Astrocyte (in vitro differentiated cells and primary cell): ENCODE measurements at regions not wholly inside any gene's neighbourhood (a gene's known extent, or its start where the extent isn't known, plus 50 kb on each side); places are given as distances from the start of the nearest gene placed in this dataset.

Experiments used
- CTCF ChIP-seq: IDR thresholded peaks from 2 replicates; pipeline ENCODE4 v1.5.1; 2011; ENCODE audit warnings: low read depth, mild to moderate bottlenecking, inconsistent platforms, low read length, moderate library complexity; ENCODE audit not compliant: insufficient read depth
- EZH2 ChIP-seq: IDR thresholded peaks from 2 replicates; pipeline ENCODE4 v1.6.1; 2012; ENCODE audit warnings: mild to moderate bottlenecking, low read length, inconsistent platforms; ENCODE audit not compliant: insufficient read depth

- TF ChIP-seq CTCF (no peak), EZH2 (no peak)
Measured at GRCh38 chr2:208627916-208628315, 221.3 kb downstream of the PTH2R start.
